ENCODE measurements at regions not wholly inside any gene's neighbourhood (a gene's known extent, or its start where the extent isn't known, plus 50 kb on each side); places are given as distances from the start of the nearest gene placed in this dataset.
"Not testable (repeated sequence)": the region's sequence is repeated elsewhere in the genome, so short reads cannot be mapped to it uniquely, and the experiment has no call there.

GRCh38 chr2:240191001-240191400 lies 50.5 kb upstream of the OTOS start:
- H4K12ac ChIP-seq (ENCODE audit: low read depth, low read length), result no peak overlapping the region
- H2BK120ac ChIP-seq (ENCODE audit: insufficient read depth, low read length, poor library complexity), result no peak overlapping the region
- no peaks in the 10 kb centered on the region for H3K4me1 ChIP-seq (ENCODE audit: control insufficient read depth in 1 of 2, insufficient read depth in 2 of 2, low read length in 2 of 2)

GRCh38 chr2:240192661-240193060 lies 52.2 kb upstream of the OTOS start:
- Histone ChIP-seq H3K4me2 (ENCODE audit: low read length) (no peak overlapping the region), H3K79me2 (ENCODE audit: control insufficient read depth, insufficient read depth, low read length, poor library complexity) (no peaks in the 10 kb centered on the region), H2BK5ac (ENCODE audit: low read depth, low read length, poor library complexity) (no peak overlapping the region), H3K4me3 (ENCODE audit: low read depth, low read length) (no peak overlapping the region), H2AFZ (ENCODE audit: insufficient read depth, low read length, poor library complexity) (no peak overlapping the region), H3K79me1 (ENCODE audit: low read length) (no peaks in the 10 kb centered on the region), H3K18ac (ENCODE audit: low read length) (no peak overlapping the region), H3K27me3 (ENCODE audit: insufficient read depth, low read length) (no peaks in the 10 kb centered on the region), H2AK5ac (ENCODE audit: low read length) (no peak overlapping the region), H3K4ac (ENCODE audit: low read depth, low read length) (no peak overlapping the region), H3K9me3 (ENCODE audit: insufficient read depth, low read depth, low read length) (peaks cover 11% of the 10 kb centered on the region), H4K8ac (ENCODE audit: low read depth, low read length) (no peak overlapping the region), H3K23ac (ENCODE audit: low read length) (no peak overlapping the region), H3K4me1 (ENCODE audit: control insufficient read depth in 1 of 2, insufficient read depth in 2 of 2, low read length in 2 of 2) (no peaks in the 10 kb centered on the region), H3K36me3 (ENCODE audit: control insufficient read depth in 1 of 2, insufficient read depth in 2 of 2, low read length in 2 of 2) (no peaks in the 10 kb centered on the region), H3K27ac (ENCODE audit: low read depth, low read length) (no peak overlapping the region), H2BK12ac (ENCODE audit: low read length) (no peak overlapping the region), H4K91ac (ENCODE audit: low read depth, low read length) (no peak overlapping the region), H3K14ac (ENCODE audit: low read length) (no peak overlapping the region), H3K9ac (ENCODE audit: low read length) (no peak overlapping the region), H4K12ac (ENCODE audit: low read depth, low read length) (no peak overlapping the region), H2BK120ac (ENCODE audit: insufficient read depth, low read length, poor library complexity) (no peak overlapping the region)
- DNase-seq, result no peak
- no CpG with 5 or more reads among the region's 5 CpGs for WGBS (ENCODE audit: extremely low coverage, insufficient coverage, insufficient read length)

More at GRCh38 chr2:240191001-240191400, 50.5 kb upstream of the OTOS start:
- no peak overlapping the region for H2AFZ ChIP-seq (ENCODE audit: insufficient read depth, low read length, poor library complexity)
- WGBS (ENCODE audit: extremely low coverage, insufficient coverage, insufficient read length), result no CpG with 5 or more reads among the region's 15 CpGs
- no peak overlapping the region for H4K91ac ChIP-seq (ENCODE audit: low read depth, low read length)
- H2BK12ac ChIP-seq (ENCODE audit: low read length), result no peak overlapping the region
- H3K27ac ChIP-seq (ENCODE audit: low read depth, low read length), result no peak overlapping the region
- DNase-seq, result no peak
- no peak overlapping the region for H3K14ac ChIP-seq (ENCODE audit: low read length)
- no peak overlapping the region for H3K9ac ChIP-seq (ENCODE audit: low read length)
- no peak overlapping the region for H3K4me2 ChIP-seq (ENCODE audit: low read length)
- H3K9me3 ChIP-seq (ENCODE audit: insufficient read depth, low read depth, low read length), result peaks cover 11% of the 10 kb centered on the region
- H3K4ac ChIP-seq (ENCODE audit: low read depth, low read length), result no peak overlapping the region
- no peak overlapping the region for H3K18ac ChIP-seq (ENCODE audit: low read length)
- H3K4me3 ChIP-seq (ENCODE audit: low read depth, low read length), result no peak overlapping the region
- H3K79me1 ChIP-seq (ENCODE audit: low read length), result no peaks in the 10 kb centered on the region
- H3K36me3 ChIP-seq (ENCODE audit: control insufficient read depth in 1 of 2, insufficient read depth in 2 of 2, low read length in 2 of 2), result no peaks in the 10 kb centered on the region
- no peaks in the 10 kb centered on the region for H3K27me3 ChIP-seq (ENCODE audit: insufficient read depth, low read length)
- H4K8ac ChIP-seq (ENCODE audit: low read depth, low read length), result no peak overlapping the region
- no peaks in the 10 kb centered on the region for H3K79me2 ChIP-seq (ENCODE audit: control insufficient read depth, insufficient read depth, low read length, poor library complexity)
- H2AK5ac ChIP-seq (ENCODE audit: low read length), result no peak overlapping the region
- H2BK5ac ChIP-seq (ENCODE audit: low read depth, low read length, poor library complexity), result no peak overlapping the region
- H3K23ac ChIP-seq (ENCODE audit: low read length), result no peak overlapping the region

GRCh38 chr2:240194341-240194762 lies 53.9 kb upstream of the OTOS start:
- H3K4ac ChIP-seq (ENCODE audit: low read depth, low read length); H4K12ac ChIP-seq (ENCODE audit: low read depth, low read length); H2AK5ac ChIP-seq (ENCODE audit: low read length); H3K79me1 ChIP-seq (ENCODE audit: low read length); H3K27ac ChIP-seq (ENCODE audit: low read depth, low read length); H3K4me3 ChIP-seq (ENCODE audit: low read depth, low read length); H3K36me3 ChIP-seq (ENCODE audit: control insufficient read depth in 1 of 2, insufficient read depth in 2 of 2, low read length in 2 of 2); H3K9ac ChIP-seq (ENCODE audit: low read length); H2AFZ ChIP-seq (ENCODE audit: insufficient read depth, low read length, poor library complexity); H2BK5ac ChIP-seq (ENCODE audit: low read depth, low read length, poor library complexity); H3K18ac ChIP-seq (ENCODE audit: low read length); H2BK120ac ChIP-seq (ENCODE audit: insufficient read depth, low read length, poor library complexity); H3K4me1 ChIP-seq (ENCODE audit: control insufficient read depth in 1 of 2, insufficient read depth in 2 of 2, low read length in 2 of 2); H3K14ac ChIP-seq (ENCODE audit: low read length); H3K79me2 ChIP-seq (ENCODE audit: control insufficient read depth, insufficient read depth, low read length, poor library complexity); H3K27me3 ChIP-seq (ENCODE audit: insufficient read depth, low read length); H3K23ac ChIP-seq (ENCODE audit: low read length); H4K91ac ChIP-seq (ENCODE audit: low read depth, low read length); H4K8ac ChIP-seq (ENCODE audit: low read depth, low read length); H3K4me2 ChIP-seq (ENCODE audit: low read length); H2BK12ac ChIP-seq (ENCODE audit: low read length): not testable (repeated sequence)
- peaks cover 21% of the 10 kb centered on the region for H3K9me3 ChIP-seq (ENCODE audit: insufficient read depth, low read depth, low read length)
- WGBS (ENCODE audit: extremely low coverage, insufficient coverage, insufficient read length), result no CpG with 5 or more reads among the region's 10 CpGs
- DNase-seq, result peak in 1 of 2 donors; percentile 32

DNA sequence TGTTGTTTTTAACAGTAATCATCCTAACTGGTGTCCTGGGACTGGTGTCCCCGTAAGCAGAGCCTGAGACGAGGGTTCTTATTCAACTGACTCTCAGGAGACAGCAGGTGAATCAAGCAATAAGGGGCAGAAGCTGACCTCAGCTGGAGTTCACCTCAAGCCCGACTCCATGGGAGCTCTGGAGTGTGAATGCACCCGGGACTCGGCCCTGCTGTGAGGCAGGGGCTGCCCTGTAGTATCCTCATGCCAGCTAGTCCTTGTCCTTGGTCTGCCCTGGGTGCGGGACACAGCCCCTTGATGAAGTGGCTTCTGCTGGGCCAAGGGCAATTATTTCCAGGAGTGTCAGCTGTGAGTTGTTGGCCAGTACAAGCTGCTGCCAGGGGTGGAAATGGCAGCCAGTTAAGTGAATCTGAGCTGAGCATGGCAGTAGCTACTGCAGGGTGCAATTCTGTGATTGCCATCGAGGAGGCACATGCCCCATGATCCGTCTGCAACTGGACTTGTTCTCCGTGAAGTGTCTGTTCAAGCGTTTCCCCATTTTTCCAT lies 54.9 kb upstream of the OTOS start:
- no peak overlapping the region for H3K9ac ChIP-seq (ENCODE audit: low read length)
- no peak overlapping the region for H3K4me3 ChIP-seq (ENCODE audit: low read depth, low read length)
- H2BK5ac ChIP-seq (ENCODE audit: low read depth, low read length, poor library complexity), result no peak overlapping the region
- no peaks in the 10 kb centered on the region for H3K79me1 ChIP-seq (ENCODE audit: low read length)
- no peak overlapping the region for H3K23ac ChIP-seq (ENCODE audit: low read length)
- no peak overlapping the region for H3K14ac ChIP-seq (ENCODE audit: low read length)
- no peak for DNase-seq
- WGBS (ENCODE audit: extremely low coverage, insufficient coverage, insufficient read length), result no CpG with 5 or more reads among the region's 10 CpGs
- H2AK5ac ChIP-seq (ENCODE audit: low read length), result no peak overlapping the region
- no peak overlapping the region for H3K4ac ChIP-seq (ENCODE audit: low read depth, low read length)
- H2AFZ ChIP-seq (ENCODE audit: insufficient read depth, low read length, poor library complexity), result no peak overlapping the region
- H3K9me3 ChIP-seq (ENCODE audit: insufficient read depth, low read depth, low read length), result peaks cover 18% of the 10 kb centered on the region
- no peak overlapping the region for H3K27ac ChIP-seq (ENCODE audit: low read depth, low read length)
- no peaks in the 10 kb centered on the region for H3K4me1 ChIP-seq (ENCODE audit: control insufficient read depth in 1 of 2, insufficient read depth in 2 of 2, low read length in 2 of 2)
- no peaks in the 10 kb centered on the region for H3K27me3 ChIP-seq (ENCODE audit: insufficient read depth, low read length)
- H4K91ac ChIP-seq (ENCODE audit: low read depth, low read length), result no peak overlapping the region
- H4K8ac ChIP-seq (ENCODE audit: low read depth, low read length), result no peak overlapping the region
- H3K18ac ChIP-seq (ENCODE audit: low read length), result no peak overlapping the region
- H4K12ac ChIP-seq (ENCODE audit: low read depth, low read length), result no peak overlapping the region
- H3K4me2 ChIP-seq (ENCODE audit: low read length), result no peak overlapping the region
- no peak overlapping the region for H2BK120ac ChIP-seq (ENCODE audit: insufficient read depth, low read length, poor library complexity)
- no peaks in the 10 kb centered on the region for H3K79me2 ChIP-seq (ENCODE audit: control insufficient read depth, insufficient read depth, low read length, poor library complexity)
- no peak overlapping the region for H2BK12ac ChIP-seq (ENCODE audit: low read length)
- no peaks in the 10 kb centered on the region for H3K36me3 ChIP-seq (ENCODE audit: control insufficient read depth in 1 of 2, insufficient read depth in 2 of 2, low read length in 2 of 2)
